ENCODE measurements at regions not wholly inside any gene's neighbourhood (a gene's known extent, or its start where the extent isn't known, plus 50 kb on each side); places are given as distances from the start of the nearest gene placed in this dataset.

DNA sequence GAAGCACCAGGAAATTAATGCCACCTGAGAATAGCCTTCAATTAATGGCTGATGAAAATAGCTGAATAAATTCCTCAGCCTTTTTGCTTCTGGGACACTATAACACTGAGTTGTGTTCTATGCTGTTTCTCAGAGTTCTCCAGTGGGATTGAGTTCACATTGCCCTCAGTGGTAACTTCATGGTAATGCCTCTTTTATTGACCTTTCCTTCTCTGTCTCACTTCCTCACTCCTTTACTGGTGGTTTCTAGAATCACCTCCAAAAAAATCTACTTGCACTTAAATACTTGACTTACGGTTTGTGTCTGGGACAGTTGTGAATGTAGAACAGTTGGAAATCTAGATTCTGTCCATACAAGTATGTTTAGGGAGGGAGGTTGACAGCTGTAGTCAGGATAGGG is 293.7 kb downstream of the PPP1R2C start:
- Histone ChIP-seq H2AFZ (ENCODE audit: low read depth, low read length, poor library complexity, severe bottlenecking) (no peak overlapping the region), H3K4me1 (ENCODE audit: control insufficient read depth in 1 of 2, insufficient read depth in 2 of 2, low read length in 2 of 2) (peaks cover 0 to 5% of the 10 kb centered on the region in 2 experiments; a peak in 1 of 4 replicates), H3K27ac (ENCODE audit: low read depth, low read length) (no peak overlapping the region), H3K4me3 (replicated peaks in 1 of 2; ENCODE audit: low read depth in 1 of 2, low read length in 2 of 2) (no peak overlapping the region), H3K4me2 (ENCODE audit: low read length) (no peak overlapping the region), H4K20me1 (ENCODE audit: insufficient read depth) (no peaks in the 10 kb centered on the region), H3K9me3 (ENCODE audit: control insufficient read depth in 1 of 2, insufficient read depth in 1 of 2, low read depth in 1 of 2, low read length in 2 of 2) (no peaks in the 10 kb centered on the region), H3K27me3 (ENCODE audit: insufficient read depth, low read length) (no peaks in the 10 kb centered on the region), H3K9ac (ENCODE audit: low read length) (no peak overlapping the region), H3K9me2 (ENCODE audit: insufficient read depth) (no peaks in the 10 kb centered on the region), H3K36me3 (ENCODE audit: control insufficient read depth in 1 of 2, insufficient read depth in 2 of 2, low read length in 2 of 2) (no peaks in the 10 kb centered on the region), H3K79me2 (ENCODE audit: insufficient read depth, low read length) (no peaks in the 10 kb centered on the region)
- ATAC-seq = no peak
- BruUV-seq (replicated peaks) = no TSS peak
- no peak for DNase-seq (ENCODE audit: low read depth, low spot score)
- ChIA-PET RAD21 (ENCODE audit: low non-redundant PET in 1 of 2, low total read pairs in 2 of 2, uncharacterized antibody in 2 of 2, unreplicated experiment in 2 of 2) (no interaction called here), POLR2A (no interaction called here), CTCF (no interaction called here)
- TF ChIP-seq, protein P1, sequence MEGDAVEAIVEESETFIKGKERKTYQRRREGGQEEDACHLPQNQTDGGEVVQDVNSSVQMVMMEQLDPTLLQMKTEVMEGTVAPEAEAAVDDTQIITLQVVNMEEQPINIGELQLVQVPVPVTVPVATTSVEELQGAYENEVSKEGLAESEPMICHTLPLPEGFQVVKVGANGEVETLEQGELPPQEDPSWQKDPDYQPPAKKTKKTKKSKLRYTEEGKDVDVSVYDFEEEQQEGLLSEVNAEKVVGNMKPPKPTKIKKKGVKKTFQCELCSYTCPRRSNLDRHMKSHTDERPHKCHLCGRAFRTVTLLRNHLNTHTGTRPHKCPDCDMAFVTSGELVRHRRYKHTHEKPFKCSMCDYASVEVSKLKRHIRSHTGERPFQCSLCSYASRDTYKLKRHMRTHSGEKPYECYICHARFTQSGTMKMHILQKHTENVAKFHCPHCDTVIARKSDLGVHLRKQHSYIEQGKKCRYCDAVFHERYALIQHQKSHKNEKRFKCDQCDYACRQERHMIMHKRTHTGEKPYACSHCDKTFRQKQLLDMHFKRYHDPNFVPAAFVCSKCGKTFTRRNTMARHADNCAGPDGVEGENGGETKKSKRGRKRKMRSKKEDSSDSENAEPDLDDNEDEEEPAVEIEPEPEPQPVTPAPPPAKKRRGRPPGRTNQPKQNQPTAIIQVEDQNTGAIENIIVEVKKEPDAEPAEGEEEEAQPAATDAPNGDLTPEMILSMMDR (IDR thresholded peaks at IDR 0.05 in 2 of 3, conservative IDR thresholded peaks at IDR 0.05 in 1 of 3; ENCODE audit: borderline replicate concordance in 1 of 3, insufficient read depth in 1 of 3, low read depth in 2 of 3, low read length in 2 of 3) = no peak
- intact Hi-C loops (cut with micrococcal nuclease) = no loop called here

DNA sequence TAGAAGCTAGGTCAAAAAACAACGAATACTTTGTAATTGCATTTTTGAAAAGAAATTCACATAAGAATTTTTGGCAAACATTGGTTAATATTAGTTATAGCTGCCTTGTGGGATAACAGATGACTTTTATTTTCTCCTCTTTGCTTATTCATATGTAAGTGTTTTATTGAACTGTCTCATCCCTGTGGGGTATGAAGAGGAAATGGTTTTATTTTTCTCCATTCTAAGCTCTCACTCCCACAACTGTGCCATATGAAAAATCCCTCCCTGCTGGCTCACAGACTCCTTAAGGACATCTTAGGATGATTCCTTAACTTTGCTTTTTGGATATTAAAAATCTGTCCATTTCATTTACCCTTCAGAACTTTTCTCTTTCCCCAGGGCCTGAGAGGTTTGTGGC is 300.6 kb downstream of the PPP1R2C start:
- POLR2A ChIA-PET = no interaction called here
- H3K27ac ChIP-seq (ENCODE audit: low read depth, low read length) = no peak overlapping the region
- BruUV-seq (replicated peaks) = no TSS peak
- DNase-seq (ENCODE audit: low read depth, low spot score) (no peak), ATAC-seq (no peak)
- no peaks in the 10 kb centered on the region for H3K79me2 ChIP-seq (ENCODE audit: insufficient read depth, low read length)
- TF ChIP-seq, protein P2, sequence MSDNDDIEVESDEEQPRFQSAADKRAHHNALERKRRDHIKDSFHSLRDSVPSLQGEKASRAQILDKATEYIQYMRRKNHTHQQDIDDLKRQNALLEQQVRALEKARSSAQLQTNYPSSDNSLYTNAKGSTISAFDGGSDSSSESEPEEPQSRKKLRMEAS (IDR thresholded peaks at IDR 0.05) = no peak
- TF ChIP-seq, protein P1 (IDR thresholded peaks at IDR 0.05 in 2 of 3, conservative IDR thresholded peaks at IDR 0.05 in 1 of 3; ENCODE audit: borderline replicate concordance in 1 of 3, insufficient read depth in 1 of 3, low read depth in 2 of 3, low read length in 2 of 3) = no peak
- H3K9me2 ChIP-seq (ENCODE audit: insufficient read depth) = no peaks in the 10 kb centered on the region
- H2AFZ ChIP-seq (ENCODE audit: low read depth, low read length, poor library complexity, severe bottlenecking) = no peak overlapping the region
- H3K36me3 ChIP-seq (ENCODE audit: control insufficient read depth in 1 of 2, insufficient read depth in 2 of 2, low read length in 2 of 2) = no peaks in the 10 kb centered on the region
- no peaks in the 10 kb centered on the region for H3K27me3 ChIP-seq (ENCODE audit: insufficient read depth, low read length)
- intact Hi-C loops (cut with micrococcal nuclease) = no loop called here
- no peaks in the 10 kb centered on the region for H3K9me3 ChIP-seq (ENCODE audit: control insufficient read depth in 1 of 2, insufficient read depth in 1 of 2, low read depth in 1 of 2, low read length in 2 of 2)
- H4K20me1 ChIP-seq (ENCODE audit: insufficient read depth) = no peaks in the 10 kb centered on the region
- H3K4me2 ChIP-seq (ENCODE audit: low read length) = no peak overlapping the region
- H3K9ac ChIP-seq (ENCODE audit: low read length) = no peak overlapping the region
- H3K4me3 ChIP-seq (replicated peaks in 1 of 2; ENCODE audit: low read depth in 1 of 2, low read length in 2 of 2) = no peak overlapping the region
- CTCF ChIA-PET = no interaction called here
- RAD21 ChIA-PET (ENCODE audit: low non-redundant PET in 1 of 2, low total read pairs in 2 of 2, uncharacterized antibody in 2 of 2, unreplicated experiment in 2 of 2) = no interaction called here
- H3K4me1 ChIP-seq (ENCODE audit: control insufficient read depth in 1 of 2, insufficient read depth in 2 of 2, low read length in 2 of 2) = no peaks in the 10 kb centered on the region
